Left ventricle myocardium inferior (tissue), 1 donor: ENCODE measurements at regions not wholly inside any gene's neighbourhood (a gene's known extent, or its start where the extent isn't known, plus 50 kb on each side); places are given as distances from the start of the nearest gene placed in this dataset.

Experiments used
- DNase-seq: peaks from one replicate; pipeline ENCODE4 v3.0.0-alpha.2; 2020
- H3K27ac ChIP-seq: fragments of 200-600 bp; replicated peaks from 2 replicates; pipeline ENCODE4 v1.8.0; 2021
- H3K27me3 ChIP-seq: fragments of 200-600 bp; 2 replicates; pipeline ENCODE4 v1.8.0; 2021; ENCODE audit warnings: low read depth
- H3K36me3 ChIP-seq: fragments of 200-600 bp; 2 replicates; pipeline ENCODE4 v1.8.0; 2021
- H3K4me1 ChIP-seq: fragments of 200-600 bp; 2 replicates; pipeline ENCODE4 v1.8.0; 2021
- H3K4me3 ChIP-seq: fragments of 200-600 bp; 2 replicates; pipeline ENCODE4 v1.8.0; 2021; ENCODE audit warnings: mild to moderate bottlenecking, moderate library complexity
- H3K9me3 ChIP-seq: fragments of 200-600 bp; replicated peaks from 2 replicates; pipeline ENCODE4 v1.8.0; 2021
- CTCF ChIP-seq: fragments of 200-600 bp; IDR thresholded peaks from 2 replicates; pipeline ENCODE4 v1.8.0; 2021; ENCODE audit warnings: antibody characterized with exemption, mild to moderate bottlenecking, borderline replicate concordance
- intact Hi-C: fragments of 100-400 bp; cut with micrococcal nuclease; formaldehyde crosslinking; loops from one replicate; pipeline ENCODE4 v1.11.0; 2022
- donor health status: DM: no; HTN: yes; CAD: no; lungs with severe emphysema.

GRCh38 chr3:1578124-1578806 lies 485.4 kb downstream of the CNTN6 start:
- Histone ChIP-seq H3K4me3 (no peak overlapping the region), H3K4me1 (no peaks in the 10 kb centered on the region), H3K9me3 (no peaks in the 10 kb centered on the region), H3K27ac (no peak overlapping the region), H3K36me3 (no peaks in the 10 kb centered on the region), H3K27me3 (no peaks in the 10 kb centered on the region)
- TF ChIP-seq CTCF = no peak
- intact Hi-C loops = no loop called here
- DNase-seq = no peak

- Histone ChIP-seq H3K27ac (no peak overlapping the region), H3K9me3 (peaks cover 20% of the 10 kb centered on the region), H3K36me3 (no peaks in the 10 kb centered on the region), H3K27me3 (no peaks in the 10 kb centered on the region), H3K4me1 (no peaks in the 10 kb centered on the region), H3K4me3 (no peak overlapping the region)
- no peak for TF ChIP-seq CTCF
- intact Hi-C loops = no loop called here
- no peak for DNase-seq
These were observed 490.2 kb downstream of the CNTN6 start for GRCh38 chr3:1583044-1583443.

GRCh38 chr3:1587426-1587825 lies 494.6 kb downstream of the CNTN6 start:
- intact Hi-C loops = no loop called here
- no peaks in the 10 kb centered on the region for H3K36me3 ChIP-seq
- H3K4me3 ChIP-seq = no peak overlapping the region
- no peaks in the 10 kb centered on the region for H3K27me3 ChIP-seq
- no peak for DNase-seq
- H3K9me3 ChIP-seq = peaks cover 61% of the 10 kb centered on the region
- H3K4me1 ChIP-seq = no peaks in the 10 kb centered on the region
- H3K27ac ChIP-seq = no peak overlapping the region
- TF ChIP-seq CTCF = no peak

GRCh38 chr3:1591327-1592028 lies 498.7 kb downstream of the CNTN6 start:
- intact Hi-C loops = no loop called here
- no peaks in the 10 kb centered on the region for H3K36me3 ChIP-seq
- no peak overlapping the region for H3K27ac ChIP-seq
- no peak overlapping the region for H3K4me3 ChIP-seq
- TF ChIP-seq CTCF = no peak
- H3K27me3 ChIP-seq = no peaks in the 10 kb centered on the region
- DNase-seq = no peak
- no peaks in the 10 kb centered on the region for H3K4me1 ChIP-seq
- peaks cover 63% of the 10 kb centered on the region for H3K9me3 ChIP-seq

- Histone ChIP-seq H3K27me3 (no peaks in the 10 kb centered on the region), H3K9me3 (peaks cover 42% of the 10 kb centered on the region), H3K4me1 (no peaks in the 10 kb centered on the region), H3K4me3 (no peak overlapping the region), H3K36me3 (no peaks in the 10 kb centered on the region), H3K27ac (no peak overlapping the region)
- intact Hi-C loops = no loop called here
- TF ChIP-seq CTCF = no peak
- no peak for DNase-seq
These were observed 502.1 kb downstream of the CNTN6 start for GRCh38 chr3:1594940-1595339.
